ENCODE measurements at regions not wholly inside any gene's neighbourhood (a gene's known extent, or its start where the extent isn't known, plus 50 kb on each side); places are given as distances from the start of the nearest gene placed in this dataset.

GRCh38 chr5:164137095-164137494 is 631.7 kb downstream of the MAT2B start:
- Histone ChIP-seq H3K4me3 (ENCODE audit: low read length) (no peak overlapping the region), H3K9ac (ENCODE audit: extremely low read depth, low read length, poor library complexity, severe bottlenecking) (no peak overlapping the region), H3K4me1 (ENCODE audit: control insufficient read depth, insufficient read depth, low read length) (no peaks in the 10 kb centered on the region), H3K9me3 (ENCODE audit: control insufficient read depth, low read length) (peaks cover 7% of the 10 kb centered on the region), H3K27ac (ENCODE audit: low read depth, low read length) (no peak overlapping the region), H3K27me3 (ENCODE audit: control insufficient read depth, insufficient read depth, low read length, poor library complexity, severe bottlenecking) (no peaks in the 10 kb centered on the region), H3K36me3 (ENCODE audit: control insufficient read depth, insufficient read depth, low read length) (no peaks in the 10 kb centered on the region)
- no peak overlapping the region for H3K4me3 Mint-ChIP-seq
- H3K4me1 Mint-ChIP-seq, result no peaks in the 10 kb centered on the region
- peaks cover 14% of the 10 kb centered on the region for H3K9me3 Mint-ChIP-seq
- H3K27ac Mint-ChIP-seq, result no peak overlapping the region
- H3K27me3 Mint-ChIP-seq (ENCODE audit: insufficient read depth), result no peaks in the 10 kb centered on the region
- no peak for DNase-seq
- WGBS, 2 experiments (ENCODE audit: insufficient coverage in 1 of 2, insufficient read length in 1 of 2), result 93 to 96% methylated on average over 6 to 8 of the region's 8 CpGs
- H3K36me3 Mint-ChIP-seq (ENCODE audit: low read depth), result peaks cover 2% of the 10 kb centered on the region
- TF ChIP-seq CTCF (conservative IDR thresholded peaks at IDR 0.05), result no peak

GRCh38 chr5:164139423-164139822 is 634.0 kb downstream of the MAT2B start:
- Mint-ChIP-seq H3K4me1 (no peaks in the 10 kb centered on the region), H3K36me3 (ENCODE audit: low read depth) (no peaks in the 10 kb centered on the region), H3K4me3 (no peak overlapping the region), H3K27ac (no peak overlapping the region), H3K9me3 (no peaks in the 10 kb centered on the region), H3K27me3 (ENCODE audit: insufficient read depth) (no peaks in the 10 kb centered on the region)
- no CpG with 5 or more reads among the region's 2 CpGs for whole genome bisulfite sequencing, 2 experiments (ENCODE audit: insufficient coverage in 1 of 2, insufficient read length in 1 of 2)
- H3K36me3 ChIP-seq (ENCODE audit: control insufficient read depth, insufficient read depth, low read length), result no peaks in the 10 kb centered on the region
- TF ChIP-seq CTCF (conservative IDR thresholded peaks at IDR 0.05), result no peak
- no peak overlapping the region for H3K4me3 ChIP-seq (ENCODE audit: low read length)
- H3K9ac ChIP-seq (ENCODE audit: extremely low read depth, low read length, poor library complexity, severe bottlenecking), result no peak overlapping the region
- no peaks in the 10 kb centered on the region for H3K27me3 ChIP-seq (ENCODE audit: control insufficient read depth, insufficient read depth, low read length, poor library complexity, severe bottlenecking)
- no peak overlapping the region for H3K27ac ChIP-seq (ENCODE audit: low read depth, low read length)
- no peaks in the 10 kb centered on the region for H3K9me3 ChIP-seq (ENCODE audit: control insufficient read depth, low read length)
- H3K4me1 ChIP-seq (ENCODE audit: control insufficient read depth, insufficient read depth, low read length), result no peaks in the 10 kb centered on the region
- no peak for DNase-seq

- Mint-ChIP-seq H3K36me3 (ENCODE audit: low read depth) (no peaks in the 10 kb centered on the region), H3K9me3 (no peaks in the 10 kb centered on the region), H3K27ac (no peak overlapping the region), H3K4me1 (peaks cover 4% of the 10 kb centered on the region), H3K27me3 (ENCODE audit: insufficient read depth) (no peaks in the 10 kb centered on the region), H3K4me3 (no peak overlapping the region)
- no peaks in the 10 kb centered on the region for H3K4me1 ChIP-seq (ENCODE audit: control insufficient read depth, insufficient read depth, low read length)
- H3K27me3 ChIP-seq (ENCODE audit: control insufficient read depth, insufficient read depth, low read length, poor library complexity, severe bottlenecking), result no peaks in the 10 kb centered on the region
- H3K9me3 ChIP-seq (ENCODE audit: control insufficient read depth, low read length), result no peaks in the 10 kb centered on the region
- 93% methylated on average over 1 of the region's 1 CpG; no CpG with 5 or more reads in 1 of the 2 experiments for WGBS, 2 experiments (ENCODE audit: insufficient coverage in 1 of 2, insufficient read length in 1 of 2)
- no peak overlapping the region for H3K4me3 ChIP-seq (ENCODE audit: low read length)
- no peaks in the 10 kb centered on the region for H3K36me3 ChIP-seq (ENCODE audit: control insufficient read depth, insufficient read depth, low read length)
- no peak for TF ChIP-seq CTCF (conservative IDR thresholded peaks at IDR 0.05)
- H3K9ac ChIP-seq (ENCODE audit: extremely low read depth, low read length, poor library complexity, severe bottlenecking), result no peak overlapping the region
- H3K27ac ChIP-seq (ENCODE audit: low read depth, low read length), result no peak overlapping the region
- no peak for DNase-seq
Measured at GRCh38 chr5:164145458-164145857, 640.0 kb downstream of the MAT2B start.

Measured in endodermal cell (in vitro differentiated cells).